Adrenal gland (tissue), 5 donors: ENCODE measurements at regions not wholly inside any gene's neighbourhood (a gene's known extent, or its start where the extent isn't known, plus 50 kb on each side); places are given as distances from the start of the nearest gene placed in this dataset.

Source experiments
- CTCF ChIP-seq, 6 experiments: fragments of 450-650 bp in 4 of 6; fragments of 200-600 bp in 2 of 6; sonication (generic) in 1 of 6; IDR thresholded peaks; 1 replicate in 5 of 6; 2 replicates in 1 of 6; pipeline versions ENCODE4 v1.5.1 to v1.8.0; 2016 to 2021; ENCODE audit warnings: antibody characterized with exemption in 6 of 6, mild to moderate bottlenecking in 2 of 6, moderate library complexity in 1 of 6
- POLR2A ChIP-seq, 2 donors: fragments of 450-650 bp; IDR thresholded peaks; one replicate each; pipeline ENCODE4 v1.6.1; 2017; ENCODE audit warnings: antibody characterized with exemption in 2 of 2, mild to moderate bottlenecking in 2 of 2, moderate library complexity in 1 of 2
- donor health status: DM: no; HTN: no; CAD: no.

GRCh38 chr4:163815776-163816175, 321.3 kb downstream of the TMA16 start:
- TF ChIP-seq CTCF (IDR thresholded peaks at IDR 0.05) (no peak), POLR2A (IDR thresholded peaks at IDR 0.05) (no peak)
